ENCODE measurements at regions not wholly inside any gene's neighbourhood (a gene's known extent, or its start where the extent isn't known, plus 50 kb on each side); places are given as distances from the start of the nearest gene placed in this dataset.
A peak's percentile ranks its signal among the peaks of the same experiment; 100 is the strongest.

DNA sequence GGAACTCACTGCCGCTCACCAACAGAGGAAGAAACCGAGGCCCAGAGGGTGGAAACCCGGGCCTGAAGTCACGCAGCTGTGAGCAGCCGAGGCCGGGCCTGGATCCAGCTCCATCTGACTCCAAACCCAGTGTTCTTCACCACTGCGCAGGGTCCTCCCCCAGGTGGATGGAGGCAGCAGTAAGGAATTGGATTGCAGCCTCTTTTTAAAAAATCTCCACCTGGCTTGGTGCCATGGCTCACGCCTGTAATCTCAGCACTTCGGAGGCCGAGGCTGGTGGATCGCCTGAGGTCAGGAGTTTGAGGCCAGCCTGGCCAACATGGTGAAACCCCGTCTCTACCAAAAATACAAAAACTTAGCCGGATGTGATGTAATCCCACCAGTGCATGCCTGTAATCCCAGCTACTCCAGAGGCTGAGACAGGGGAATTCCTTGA is 177.2 kb downstream of the FOXL1 start:
- no peak for DNase-seq
- Mint-ChIP-seq H3K27ac (no peak overlapping the region), H3K4me3 (no peak overlapping the region), H3K36me3 (ENCODE audit: low read depth) (no peaks in the 10 kb centered on the region), H3K9me3 (no peaks in the 10 kb centered on the region), H3K4me1 (peaks cover 24% of the 10 kb centered on the region), H3K27me3 (ENCODE audit: insufficient read depth) (peaks cover 10% of the 10 kb centered on the region)
- Histone ChIP-seq H3K4me1 (ENCODE audit: control insufficient read depth, insufficient read depth, low read length) (no peaks in the 10 kb centered on the region), H3K4me3 (ENCODE audit: low read length) (no peak overlapping the region), H3K36me3 (ENCODE audit: control insufficient read depth, insufficient read depth, low read length) (no peaks in the 10 kb centered on the region), H3K9ac (ENCODE audit: extremely low read depth, low read length, poor library complexity, severe bottlenecking) (no peak overlapping the region), H3K9me3 (ENCODE audit: control insufficient read depth, low read length) (no peaks in the 10 kb centered on the region), H3K27me3 (ENCODE audit: control insufficient read depth, insufficient read depth, low read length, poor library complexity, severe bottlenecking) (no peaks in the 10 kb centered on the region), H3K27ac (ENCODE audit: low read depth, low read length) (no peak overlapping the region)
- WGBS, 2 experiments (ENCODE audit: insufficient coverage in 1 of 2, insufficient read length in 1 of 2): 85 to 98% methylated on average over 6 to 13 of the region's 13 CpGs
- TF ChIP-seq, protein P1, sequence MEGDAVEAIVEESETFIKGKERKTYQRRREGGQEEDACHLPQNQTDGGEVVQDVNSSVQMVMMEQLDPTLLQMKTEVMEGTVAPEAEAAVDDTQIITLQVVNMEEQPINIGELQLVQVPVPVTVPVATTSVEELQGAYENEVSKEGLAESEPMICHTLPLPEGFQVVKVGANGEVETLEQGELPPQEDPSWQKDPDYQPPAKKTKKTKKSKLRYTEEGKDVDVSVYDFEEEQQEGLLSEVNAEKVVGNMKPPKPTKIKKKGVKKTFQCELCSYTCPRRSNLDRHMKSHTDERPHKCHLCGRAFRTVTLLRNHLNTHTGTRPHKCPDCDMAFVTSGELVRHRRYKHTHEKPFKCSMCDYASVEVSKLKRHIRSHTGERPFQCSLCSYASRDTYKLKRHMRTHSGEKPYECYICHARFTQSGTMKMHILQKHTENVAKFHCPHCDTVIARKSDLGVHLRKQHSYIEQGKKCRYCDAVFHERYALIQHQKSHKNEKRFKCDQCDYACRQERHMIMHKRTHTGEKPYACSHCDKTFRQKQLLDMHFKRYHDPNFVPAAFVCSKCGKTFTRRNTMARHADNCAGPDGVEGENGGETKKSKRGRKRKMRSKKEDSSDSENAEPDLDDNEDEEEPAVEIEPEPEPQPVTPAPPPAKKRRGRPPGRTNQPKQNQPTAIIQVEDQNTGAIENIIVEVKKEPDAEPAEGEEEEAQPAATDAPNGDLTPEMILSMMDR (conservative IDR thresholded peaks at IDR 0.05): no peak

DNA sequence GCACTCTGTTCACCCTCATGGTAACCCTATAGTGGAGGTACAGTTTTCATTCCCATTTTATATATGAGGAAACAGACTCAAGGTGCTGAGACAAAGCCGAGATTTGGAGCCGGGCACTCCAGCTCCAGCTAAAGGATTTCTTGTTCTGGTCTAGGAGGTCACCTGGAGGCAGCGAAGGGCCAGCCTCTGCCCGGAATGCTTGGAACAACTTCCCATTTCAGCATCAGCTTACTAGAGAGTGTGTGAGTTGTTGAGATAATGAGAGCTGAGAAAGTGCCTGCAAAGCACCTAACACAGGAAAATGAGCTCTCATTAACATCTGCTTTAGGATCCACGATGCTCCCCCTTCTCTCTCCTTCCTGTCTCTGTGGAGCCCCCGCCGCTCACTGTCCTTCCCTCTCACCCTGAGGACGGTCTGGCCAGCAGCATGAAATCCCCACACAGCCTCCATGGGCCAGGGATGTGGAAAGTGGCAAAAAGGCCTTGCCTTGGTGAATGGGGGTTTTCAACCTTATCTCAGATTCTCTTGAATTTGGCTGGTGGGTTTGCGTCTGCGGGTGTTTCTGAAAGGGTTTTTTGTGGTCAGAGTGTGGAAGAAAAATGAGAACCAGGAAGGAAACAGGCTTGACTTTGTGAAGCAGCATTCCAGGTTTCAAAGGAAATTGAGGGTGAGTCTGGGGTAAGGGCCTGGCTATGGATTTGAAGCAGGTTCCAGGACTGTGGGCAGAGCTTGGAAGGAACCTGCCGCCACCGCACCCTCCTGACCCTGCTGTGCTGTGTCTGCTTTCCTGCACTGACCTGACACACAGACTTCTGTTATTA is 178.7 kb downstream of the FOXL1 start:
- 83 to 84% methylated on average over 9 to 12 of the region's 12 CpGs for WGBS, 2 experiments (ENCODE audit: insufficient coverage in 1 of 2, insufficient read length in 1 of 2)
- no peaks in the 10 kb centered on the region for H3K36me3 ChIP-seq (ENCODE audit: control insufficient read depth, insufficient read depth, low read length)
- H3K27ac Mint-ChIP-seq: no peak overlapping the region

DNA sequence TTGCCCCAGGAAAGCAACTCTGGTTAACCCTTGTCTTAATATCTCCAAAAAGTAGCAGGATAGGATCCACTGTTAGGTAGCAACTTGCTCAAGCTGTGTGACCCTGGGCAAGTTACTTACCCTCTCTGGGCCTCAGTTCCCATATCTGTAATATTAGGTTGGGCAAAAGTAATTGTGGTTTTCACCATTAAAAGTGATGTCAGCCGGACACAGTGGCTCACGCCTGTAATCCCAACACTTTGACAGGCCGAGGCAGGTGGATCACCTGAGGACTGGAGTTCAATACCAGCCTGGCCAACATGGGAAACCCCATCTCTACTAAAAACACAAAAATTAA is 179.3 kb downstream of the FOXL1 start:
- no peak overlapping the region for H3K27ac ChIP-seq (ENCODE audit: low read depth, low read length)
- H3K4me3 ChIP-seq (ENCODE audit: low read length): no peak overlapping the region
- TF ChIP-seq, protein P1 (conservative IDR thresholded peaks at IDR 0.05): no peak
- WGBS, 2 experiments (ENCODE audit: insufficient coverage in 1 of 2, insufficient read length in 1 of 2): 86 to 92% methylated on average over 3 of the region's 3 CpGs
- Mint-ChIP-seq H3K36me3 (ENCODE audit: low read depth) (no peaks in the 10 kb centered on the region), H3K4me3 (no peak overlapping the region), H3K9me3 (no peaks in the 10 kb centered on the region), H3K27me3 (ENCODE audit: insufficient read depth) (peaks cover 15% of the 10 kb centered on the region), H3K4me1 (peaks cover 34% of the 10 kb centered on the region), H3K27ac (no peak overlapping the region)
- no peaks in the 10 kb centered on the region for H3K27me3 ChIP-seq (ENCODE audit: control insufficient read depth, insufficient read depth, low read length, poor library complexity, severe bottlenecking)
- no peaks in the 10 kb centered on the region for H3K36me3 ChIP-seq (ENCODE audit: control insufficient read depth, insufficient read depth, low read length)
- no peaks in the 10 kb centered on the region for H3K4me1 ChIP-seq (ENCODE audit: control insufficient read depth, insufficient read depth, low read length)
- H3K9me3 ChIP-seq (ENCODE audit: control insufficient read depth, low read length): no peaks in the 10 kb centered on the region
- H3K9ac ChIP-seq (ENCODE audit: extremely low read depth, low read length, poor library complexity, severe bottlenecking): no peak overlapping the region
- DNase-seq: no peak

More for the DNA sequence above, 178.7 kb downstream of the FOXL1 start:
- Histone ChIP-seq H3K4me3 (ENCODE audit: low read length) (no peak overlapping the region), H3K27me3 (ENCODE audit: control insufficient read depth, insufficient read depth, low read length, poor library complexity, severe bottlenecking) (no peaks in the 10 kb centered on the region), H3K9ac (ENCODE audit: extremely low read depth, low read length, poor library complexity, severe bottlenecking) (no peak overlapping the region), H3K9me3 (ENCODE audit: control insufficient read depth, low read length) (no peaks in the 10 kb centered on the region), H3K27ac (ENCODE audit: low read depth, low read length) (no peak overlapping the region), H3K4me1 (ENCODE audit: control insufficient read depth, insufficient read depth, low read length) (no peaks in the 10 kb centered on the region)
- Mint-ChIP-seq H3K36me3 (ENCODE audit: low read depth) (no peaks in the 10 kb centered on the region), H3K4me3 (no peak overlapping the region), H3K27me3 (ENCODE audit: insufficient read depth) (peaks cover 13% of the 10 kb centered on the region), H3K4me1 (peaks cover 32% of the 10 kb centered on the region), H3K9me3 (no peaks in the 10 kb centered on the region)
- DNase-seq: peak; percentile 55
- TF ChIP-seq, protein P1 (conservative IDR thresholded peaks at IDR 0.05): no peak

Measured in endodermal cell (in vitro differentiated cells).